Caco-2 (cell line): ENCODE measurements at regions not wholly inside any gene's neighbourhood (a gene's known extent, or its start where the extent isn't known, plus 50 kb on each side); places are given as distances from the start of the nearest gene placed in this dataset.
"Not testable (repeated sequence)": the region's sequence is repeated elsewhere in the genome, so short reads cannot be mapped to it uniquely, and the experiment has no call there.

Experiments used
- BruUV-seq: library from RNA; stranded (reverse); fragments of 400-500 nt; replicated peaks from 2 replicates; lab custom pipeline; 2021; lab: Mats Ljungman, UMichigan
- CTCF ChIA-PET: fragments of 300-600 bp; sonication (Branson Sonifier 250); formaldehyde crosslinking; loops from one replicate; lab custom pipeline; 2022; ENCODE audit warnings: antibody characterized with exemption; lab: Charles Lee
- POLR2A ChIA-PET: fragments of 300-600 bp; sonication (Branson Sonifier 250); formaldehyde crosslinking; loops from one replicate; lab custom pipeline; 2022; ENCODE audit warnings: antibody characterized with exemption; lab: Charles Lee
- DNase-seq, 2 experiments: peaks; one replicate each; pipeline versions ENCODE4 v3.0.0 to v3.0.0-alpha.2; 2020 to 2022
- H3K27me3 ChIP-seq: replicated peaks from 2 replicates; pipeline ENCODE4 v1.6.0; 2011; ENCODE audit warnings: low read length; ENCODE audit not compliant: control insufficient read depth, insufficient read depth
- H3K36me3 ChIP-seq: 2 replicates; pipeline ENCODE4 v1.5.1; 2011; ENCODE audit warnings: low read length; ENCODE audit not compliant: control insufficient read depth, insufficient read depth
- H3K4me1 ChIP-seq: fragments of 250-450 bp; sonication (Bioruptor Pico); 2 replicates; pipeline ENCODE4 v1.5.1; 2020; ENCODE audit warnings: mild to moderate bottlenecking
- H3K4me3 ChIP-seq: 2 replicates; pipeline ENCODE4 v1.5.1; 2011; ENCODE audit warnings: low read depth, mild to moderate bottlenecking, control low read depth, low read length
- H3K9me3 ChIP-seq: fragments of 250-450 bp; sonication (Bioruptor Pico); 2 replicates; pipeline ENCODE4 v1.5.1; 2020; ENCODE audit warnings: mild to moderate bottlenecking, moderate library complexity
- H3K27ac Mint-ChIP-seq: one replicate; pipeline ENCODE4 v1.8.0; 2022; ENCODE audit warnings: mixed read lengths; ENCODE audit not compliant: unreplicated experiment
- H3K27me3 Mint-ChIP-seq: one replicate; pipeline ENCODE4 v1.8.0; 2022; ENCODE audit warnings: mixed read lengths; ENCODE audit not compliant: insufficient read depth, unreplicated experiment
- H3K36me3 Mint-ChIP-seq: one replicate; pipeline ENCODE4 v1.8.0; 2022; ENCODE audit warnings: mild to moderate bottlenecking, mixed read lengths; ENCODE audit not compliant: insufficient read depth, unreplicated experiment
- H3K4me1 Mint-ChIP-seq: one replicate; pipeline ENCODE4 v1.8.0; 2022; ENCODE audit warnings: low read depth, mixed read lengths; ENCODE audit not compliant: unreplicated experiment
- H3K4me3 Mint-ChIP-seq: one replicate; pipeline ENCODE4 v1.8.0; 2022; ENCODE audit warnings: mild to moderate bottlenecking, moderate library complexity, mixed read lengths; ENCODE audit not compliant: unreplicated experiment
- H3K9me3 Mint-ChIP-seq: one replicate; pipeline ENCODE4 v1.8.0; 2022; ENCODE audit warnings: mixed read lengths; ENCODE audit not compliant: unreplicated experiment
- CTCF ChIP-seq, 2 experiments: fragments of 200-600 bp in 1 of 2; IDR thresholded peaks; 1 replicate in 1 of 2; 2 replicates in 1 of 2; pipeline versions ENCODE4 v1.5.1 to v1.8.0; 2011 to 2022; ENCODE audit warnings: antibody characterized with exemption in 1 of 2, control low read depth in 1 of 2, inconsistent platforms in 1 of 2, low read depth in 1 of 2, low read length in 1 of 2, mild to moderate bottlenecking in 1 of 2, moderate library complexity in 1 of 2; ENCODE audit not compliant: insufficient read depth in 1 of 2, severe bottlenecking in 1 of 2, unreplicated experiment in 1 of 2
- intact Hi-C: fragments of 100-400 bp; cut with micrococcal nuclease; formaldehyde crosslinking; loops from one replicate; pipeline ENCODE4 v1.10.0; 2022; ENCODE audit not compliant: unreplicated experiment

GRCh38 chr5:67725604-67726003, 490.0 kb upstream of the PIK3R1 start:
- intact Hi-C loops, result no loop called here
- POLR2A ChIA-PET, result no interaction called here

DNA sequence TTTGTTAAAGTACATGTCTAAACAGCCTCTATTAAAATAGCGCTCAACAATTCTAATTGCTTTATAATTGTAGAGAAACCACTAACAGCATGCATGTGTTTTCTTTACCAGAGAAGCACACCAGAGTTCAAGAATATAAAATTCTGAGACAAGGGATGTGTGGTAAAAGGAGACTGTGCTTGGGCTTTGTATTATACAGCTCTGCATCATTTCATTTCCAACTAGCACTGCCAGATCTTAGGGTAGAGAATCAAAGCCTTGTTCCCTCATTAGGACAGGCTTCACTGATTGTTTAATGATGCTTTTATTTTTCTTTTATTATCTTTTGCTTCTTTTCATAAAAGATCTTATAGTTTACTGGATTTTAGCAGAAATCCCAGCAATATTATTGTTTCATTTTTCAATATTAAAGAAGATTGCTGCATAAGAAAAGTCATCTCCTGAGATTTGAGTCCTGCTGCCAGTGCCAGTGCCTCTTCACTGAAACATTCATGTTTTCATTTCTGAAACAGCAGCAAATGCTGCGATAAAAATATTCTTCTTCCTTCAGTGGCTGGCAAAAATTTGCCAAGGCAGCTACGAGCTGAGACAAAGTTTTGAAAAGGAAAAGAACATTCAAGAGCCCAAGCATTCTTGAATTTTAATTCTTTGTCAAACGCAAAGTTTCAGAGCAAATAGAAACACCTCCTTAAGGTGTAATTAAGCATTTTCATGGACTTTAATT, 491.0 kb upstream of the PIK3R1 start:
- H3K4me3 Mint-ChIP-seq, result no peak overlapping the region
- POLR2A ChIA-PET, result no interaction called here
- no peaks in the 10 kb centered on the region for H3K4me1 ChIP-seq

More at GRCh38 chr5:67725604-67726003, 490.0 kb upstream of the PIK3R1 start:
- no peak overlapping the region for H3K4me3 Mint-ChIP-seq
- BruUV-seq, result no TSS peak
- no peaks in the 10 kb centered on the region for H3K4me1 Mint-ChIP-seq
- H3K27ac Mint-ChIP-seq, result no peak overlapping the region
- no peak for TF ChIP-seq CTCF (IDR thresholded peaks at IDR 0.05; ENCODE audit: insufficient read depth in 1 of 2, low read depth in 1 of 2, low read length in 1 of 2, severe bottlenecking in 1 of 2, unreplicated experiment in 1 of 2)
- no peaks in the 10 kb centered on the region for H3K36me3 Mint-ChIP-seq
- H3K9me3 ChIP-seq, result no peaks in the 10 kb centered on the region; the same call in 1 of the 2 replicates
- no peaks in the 10 kb centered on the region for H3K36me3 ChIP-seq
- H3K9me3 Mint-ChIP-seq, result peaks cover 20% of the 10 kb centered on the region
- H3K27me3 ChIP-seq, result no peaks in the 10 kb centered on the region
- no peaks in the 10 kb centered on the region for H3K27me3 Mint-ChIP-seq
- H3K4me3 ChIP-seq, result no peak overlapping the region
- H3K4me1 ChIP-seq, result no peaks in the 10 kb centered on the region
- CTCF ChIA-PET, result no interaction called here
- no peak for DNase-seq

GRCh38 chr5:67723873-67724272, 491.7 kb upstream of the PIK3R1 start:
- Mint-ChIP-seq H3K4me3 (no peak overlapping the region), H3K36me3 (no peaks in the 10 kb centered on the region), H3K9me3 (peaks cover 25% of the 10 kb centered on the region), H3K27me3 (no peaks in the 10 kb centered on the region), H3K27ac (no peak overlapping the region), H3K4me1 (no peaks in the 10 kb centered on the region)
- Histone ChIP-seq H3K27me3 (no peaks in the 10 kb centered on the region), H3K4me3 (no peak overlapping the region), H3K9me3 (no peaks in the 10 kb centered on the region), H3K4me1 (no peaks in the 10 kb centered on the region), H3K36me3 (no peaks in the 10 kb centered on the region)
- DNase-seq, result no peak
- CTCF ChIA-PET, result no interaction called here
- no TSS peak for BruUV-seq
- POLR2A ChIA-PET, result no interaction called here
- TF ChIP-seq CTCF (IDR thresholded peaks at IDR 0.05; ENCODE audit: insufficient read depth in 1 of 2, low read depth in 1 of 2, low read length in 1 of 2, severe bottlenecking in 1 of 2, unreplicated experiment in 1 of 2), result no peak
- intact Hi-C loops, result no loop called here

More for the DNA sequence above, 491.0 kb upstream of the PIK3R1 start:
- no TSS peak for BruUV-seq
- Mint-ChIP-seq H3K9me3 (peaks cover 25% of the 10 kb centered on the region), H3K27ac (no peak overlapping the region), H3K27me3 (no peaks in the 10 kb centered on the region), H3K36me3 (no peaks in the 10 kb centered on the region), H3K4me1 (no peaks in the 10 kb centered on the region)
- Histone ChIP-seq H3K4me3 (no peak overlapping the region), H3K9me3 (no peaks in the 10 kb centered on the region), H3K27me3 (no peaks in the 10 kb centered on the region), H3K36me3 (no peaks in the 10 kb centered on the region)
- CTCF ChIA-PET, result no interaction called here
- no peak for DNase-seq
- no peak for TF ChIP-seq CTCF (IDR thresholded peaks at IDR 0.05; ENCODE audit: insufficient read depth in 1 of 2, low read depth in 1 of 2, low read length in 1 of 2, severe bottlenecking in 1 of 2, unreplicated experiment in 1 of 2)
- intact Hi-C loops, result no loop called here

- H3K36me3 Mint-ChIP-seq, POLR2A ChIA-PET, H3K4me1 ChIP-seq, H3K4me3 ChIP-seq, H3K27ac Mint-ChIP-seq, H3K27me3 ChIP-seq, BruUV-seq, H3K4me3 Mint-ChIP-seq, H3K36me3 ChIP-seq, intact Hi-C loops, H3K9me3 ChIP-seq, H3K4me1 Mint-ChIP-seq, CTCF ChIA-PET, DNase-seq, H3K27me3 Mint-ChIP-seq: not testable (repeated sequence)
- peaks cover 25% of the 10 kb centered on the region for H3K9me3 Mint-ChIP-seq
Measured at GRCh38 chr5:67722582-67722981, 493.0 kb upstream of the PIK3R1 start.
